BJ (cell line): ENCODE measurements at regions not wholly inside any gene's neighbourhood (a gene's known extent, or its start where the extent isn't known, plus 50 kb on each side); places are given as distances from the start of the nearest gene placed in this dataset.
A peak's percentile ranks its signal among the peaks of the same experiment; 100 is the strongest.

Experiments used
- CTCF ChIA-PET: fragments of 350-600 bp; formaldehyde crosslinking; extraction: SDS; loops from one replicate; lab custom pipeline; 2021; ENCODE audit warnings: antibody characterized with exemption, inconsistent platforms; lab: Yijun Ruan, JAX
- POLR2A ChIA-PET: fragments of 300-600 bp; sonication (Branson Sonifier 250); formaldehyde crosslinking; extraction: SDS; loops from one replicate; lab custom pipeline; 2021; ENCODE audit warnings: antibody characterized with exemption; lab: Charles Lee
- DNase-seq: peaks from one replicate; pipeline ENCODE4 v3.0.0-alpha.2; 2011; ENCODE audit warnings: low read depth
- H3K27me3 ChIP-seq: 2 replicates; pipeline ENCODE4 v1.6.0; 2011; ENCODE audit warnings: low read length; ENCODE audit not compliant: control insufficient read depth, insufficient read depth
- H3K36me3 ChIP-seq: 2 replicates; pipeline ENCODE4 v1.5.1; 2011; ENCODE audit warnings: low read length; ENCODE audit not compliant: control insufficient read depth, insufficient read depth
- H3K4me3 ChIP-seq: 2 replicates; pipeline ENCODE4 v1.5.1; 2011; ENCODE audit warnings: low read depth, mild to moderate bottlenecking, control low read depth, low read length
- CTCF ChIP-seq: IDR thresholded peaks from 2 replicates; pipeline ENCODE4 v1.5.1; 2011; ENCODE audit warnings: low read depth, mild to moderate bottlenecking, control low read depth, inconsistent platforms, low read length, moderate library complexity; ENCODE audit not compliant: insufficient read depth

DNA sequence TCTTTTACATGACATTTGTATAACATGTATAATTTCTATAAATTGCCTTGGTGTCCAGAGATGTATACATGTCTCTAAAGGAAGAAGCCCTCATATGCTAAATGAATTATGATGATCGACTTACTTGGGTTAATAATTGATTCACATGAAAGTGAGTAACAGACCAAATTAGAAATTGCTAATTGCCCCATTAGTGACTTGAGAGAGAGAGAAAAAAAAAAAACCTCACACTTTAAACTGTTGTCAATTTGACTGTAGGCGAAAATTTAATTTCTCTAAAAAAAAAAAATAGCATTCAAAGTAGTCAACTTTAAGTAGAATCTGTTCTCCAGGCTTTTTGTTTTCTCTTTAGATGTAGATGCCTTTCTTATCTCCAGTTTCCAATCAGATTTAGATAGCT is 383.3 kb downstream of the SH2D4B start:
- no peaks in the 10 kb centered on the region for H3K27me3 ChIP-seq
- ChIA-PET CTCF (no interaction called here), POLR2A (no interaction called here)
- H3K36me3 ChIP-seq: no peaks in the 10 kb centered on the region
- no peak for DNase-seq
- H3K4me3 ChIP-seq: no peak overlapping the region
- no peak for TF ChIP-seq CTCF

GRCh38 chr10:80924063-80924952 is 386.6 kb downstream of the SH2D4B start:
- POLR2A ChIA-PET: no interaction called here
- H3K4me3 ChIP-seq: no peak overlapping the region
- no peak for DNase-seq
- no peaks in the 10 kb centered on the region for H3K36me3 ChIP-seq
- no peaks in the 10 kb centered on the region for H3K27me3 ChIP-seq
- peak; percentile 48 for TF ChIP-seq CTCF
- CTCF ChIA-PET: interaction anchor here (0.6 to 3.2 kb wide), 19 partner anchors 9 to 546 kb away, joined by 3 to 24 read pairs (median 4); no protein-coding TSS in a partner anchor

DNA sequence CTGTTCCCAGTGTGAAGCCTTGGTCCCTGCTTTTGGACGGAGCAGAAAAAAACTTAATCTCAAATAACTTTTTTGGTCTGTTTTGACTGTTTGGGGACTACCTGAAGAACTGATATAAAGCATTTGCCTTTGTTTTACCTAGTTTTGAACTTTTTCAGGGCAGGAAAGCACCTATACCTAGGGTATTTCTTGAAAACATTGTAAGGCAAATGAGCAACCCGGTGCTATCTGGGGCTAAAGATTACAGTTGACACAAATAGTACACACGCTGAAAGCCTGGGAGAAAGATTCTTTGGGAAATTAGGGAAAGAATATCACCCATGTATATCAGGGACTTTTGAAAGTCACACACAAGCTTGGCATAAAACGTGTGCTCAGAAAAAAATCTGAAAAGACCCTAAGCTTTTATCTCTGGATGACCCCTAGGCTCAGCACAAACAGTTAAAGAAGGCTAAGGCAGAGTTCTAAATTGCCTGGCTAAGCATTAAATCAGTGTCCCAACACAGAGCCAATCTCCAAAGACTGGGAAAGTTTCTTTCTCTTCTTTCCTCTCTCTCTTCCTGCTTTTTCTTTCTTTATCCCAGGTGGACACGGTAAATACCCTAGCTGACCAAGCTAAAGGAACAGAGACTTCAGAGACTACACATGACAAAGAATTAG is 389.8 kb downstream of the SH2D4B start:
- DNase-seq: no peak
- Histone ChIP-seq H3K27me3 (no peaks in the 10 kb centered on the region), H3K4me3 (no peak overlapping the region), H3K36me3 (no peaks in the 10 kb centered on the region)
- TF ChIP-seq CTCF: no peak
- CTCF ChIA-PET: interaction anchor here (1.3 kb wide), 1 partner anchor 9 kb away, joined by 3 read pairs; no protein-coding TSS in a partner anchor
- POLR2A ChIA-PET: no interaction called here

GRCh38 chr10:80938903-80939302 is 401.2 kb downstream of the SH2D4B start:
- DNase-seq: no peak
- no peaks in the 10 kb centered on the region for H3K27me3 ChIP-seq
- H3K36me3 ChIP-seq: no peaks in the 10 kb centered on the region
- CTCF ChIA-PET: no interaction called here
- H3K4me3 ChIP-seq: no peak overlapping the region
- POLR2A ChIA-PET: no interaction called here
- no peak for TF ChIP-seq CTCF

DNA sequence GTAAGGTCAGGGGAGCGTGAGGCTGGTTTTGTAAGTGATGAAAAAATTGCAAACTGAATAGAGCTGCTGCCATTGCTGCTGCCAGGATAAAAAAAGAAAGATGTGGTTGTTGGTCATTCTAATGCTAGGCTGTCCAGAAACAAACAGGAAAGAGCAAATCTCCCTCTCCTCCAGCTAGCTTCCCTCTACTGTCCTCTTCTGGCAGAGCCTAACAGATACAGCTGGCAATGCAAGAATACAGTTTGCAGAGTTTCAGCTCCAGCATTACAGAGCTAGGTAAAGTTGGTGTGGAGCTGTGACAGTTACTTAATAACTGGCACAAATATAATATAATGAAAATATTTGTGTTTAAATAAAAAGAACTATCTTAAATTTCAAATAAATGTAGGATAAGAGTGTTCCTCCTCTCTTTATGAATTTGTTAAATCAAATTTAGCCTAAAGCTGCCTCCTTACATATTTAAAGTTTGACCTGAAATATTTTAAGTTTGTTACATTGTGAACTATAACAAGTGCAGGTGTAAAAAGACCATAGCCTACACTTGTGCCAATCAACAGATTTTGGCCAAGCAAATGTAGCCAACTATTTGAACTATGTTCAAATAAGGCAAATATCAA is 407.7 kb downstream of the SH2D4B start:
- no peak for DNase-seq
- CTCF ChIA-PET: no interaction called here

More for the DNA sequence above, 407.7 kb downstream of the SH2D4B start:
- POLR2A ChIA-PET: no interaction called here
- Histone ChIP-seq H3K27me3 (no peaks in the 10 kb centered on the region), H3K36me3 (no peaks in the 10 kb centered on the region), H3K4me3 (no peak overlapping the region)
- TF ChIP-seq CTCF: no peak
